Kidney tubule cell (primary cell): ENCODE measurements at regions not wholly inside any gene's neighbourhood (a gene's known extent, or its start where the extent isn't known, plus 50 kb on each side); places are given as distances from the start of the nearest gene placed in this dataset.
"Not testable (repeated sequence)": the region's sequence is repeated elsewhere in the genome, so short reads cannot be mapped to it uniquely, and the experiment has no call there.

ENCODE experiments used
- DNase-seq: peaks from one replicate; pipeline ENCODE4 v3.0.0-alpha.2; 2018; ENCODE audit warnings: low spot score

DNA sequence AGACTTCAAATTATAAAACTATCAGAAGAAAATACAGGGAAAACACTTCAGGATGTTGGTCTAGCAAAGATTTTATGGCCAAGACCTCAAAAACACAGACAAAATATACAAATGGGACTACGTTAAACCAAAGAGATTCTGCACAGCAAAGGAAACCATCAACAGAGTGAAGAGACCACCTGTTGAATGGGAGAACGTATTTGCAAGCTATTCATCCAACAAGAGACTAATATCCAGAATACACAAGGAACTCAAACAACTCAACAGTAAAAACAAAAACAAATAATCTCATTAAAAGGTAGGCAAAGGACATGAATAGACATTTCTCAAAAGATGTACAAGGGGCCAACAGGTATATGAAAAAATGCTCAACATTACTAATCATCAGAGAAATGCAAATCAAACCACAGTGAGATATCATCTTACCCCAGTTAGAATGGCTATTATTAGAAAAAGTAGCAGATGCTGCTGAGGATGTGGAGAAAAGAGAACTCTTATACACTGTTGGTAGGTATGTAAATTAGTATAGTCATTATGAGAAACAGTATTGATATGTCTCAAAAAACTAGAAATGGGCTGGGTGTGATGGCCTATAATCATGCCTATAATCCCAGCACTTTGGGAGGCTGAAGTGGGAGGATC is 112.6 kb downstream of the LRIG2 start:
- DNase-seq, result no peak

DNA sequence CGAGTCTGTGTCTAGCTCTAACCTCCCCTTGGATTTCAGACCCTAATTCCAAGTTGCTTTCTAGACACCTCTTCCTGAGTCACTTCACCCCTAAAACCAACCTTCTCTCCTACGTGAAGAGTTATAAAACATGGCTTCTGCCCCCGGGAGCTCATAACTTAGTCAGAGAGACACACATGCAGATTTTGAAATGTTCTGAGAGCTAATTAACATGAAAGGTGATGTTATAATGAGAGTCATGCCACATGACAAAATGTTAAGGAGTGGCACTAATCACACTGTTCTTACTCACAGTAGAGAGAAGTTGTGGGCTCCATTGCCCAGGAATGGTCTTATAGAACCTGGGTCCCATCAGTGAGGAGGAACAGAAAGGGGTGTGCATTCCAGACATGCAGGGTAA is 117.1 kb downstream of the LRIG2 start:
- DNase-seq, result no peak

GRCh38 chr1:113190930-113191329 is 117.9 kb downstream of the LRIG2 start:
- no peak for DNase-seq

GRCh38 chr1:113191579-113192076 is 118.6 kb downstream of the LRIG2 start:
- DNase-seq, result peak; percentile 68

DNA sequence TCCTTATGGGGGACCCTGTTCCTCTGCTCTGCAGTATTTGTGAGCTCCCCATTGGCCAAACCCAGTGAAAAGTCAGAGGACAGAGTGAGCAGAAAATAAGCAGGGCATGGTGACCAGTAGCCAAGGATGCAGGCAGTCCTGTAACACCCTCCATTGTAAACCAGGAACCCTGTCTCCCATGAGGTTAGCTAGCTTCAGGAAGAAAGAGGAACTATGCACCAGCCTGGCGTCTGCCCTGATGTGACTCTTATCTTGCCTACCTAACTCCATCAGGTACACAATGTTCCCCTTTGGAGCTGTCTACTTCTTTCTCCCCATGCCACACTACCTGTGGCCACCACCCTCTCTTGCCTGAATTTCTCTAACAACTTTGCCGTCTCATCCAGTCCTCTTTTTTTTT is 119.2 kb downstream of the LRIG2 start:
- DNase-seq, result no peak

DNA sequence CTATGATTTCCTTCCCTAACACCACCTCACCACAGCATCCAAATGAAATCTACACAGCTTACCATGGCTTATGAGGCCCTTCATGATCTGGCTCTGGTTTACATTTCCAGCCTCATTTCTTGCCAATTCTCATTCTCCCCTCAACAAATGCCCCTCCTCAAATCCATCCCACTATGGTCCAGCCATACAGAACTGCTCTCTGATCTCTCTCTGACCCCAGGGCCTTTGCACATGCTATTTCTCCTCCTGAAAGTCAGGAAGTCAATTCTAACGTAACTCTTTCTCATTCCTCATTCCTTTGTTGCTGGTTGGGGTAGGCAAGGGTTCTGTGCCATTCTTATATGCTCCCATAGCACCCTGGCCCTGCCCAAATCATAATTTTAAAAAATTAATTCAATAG is 120.0 kb downstream of the LRIG2 start:
- no peak for DNase-seq

DNA sequence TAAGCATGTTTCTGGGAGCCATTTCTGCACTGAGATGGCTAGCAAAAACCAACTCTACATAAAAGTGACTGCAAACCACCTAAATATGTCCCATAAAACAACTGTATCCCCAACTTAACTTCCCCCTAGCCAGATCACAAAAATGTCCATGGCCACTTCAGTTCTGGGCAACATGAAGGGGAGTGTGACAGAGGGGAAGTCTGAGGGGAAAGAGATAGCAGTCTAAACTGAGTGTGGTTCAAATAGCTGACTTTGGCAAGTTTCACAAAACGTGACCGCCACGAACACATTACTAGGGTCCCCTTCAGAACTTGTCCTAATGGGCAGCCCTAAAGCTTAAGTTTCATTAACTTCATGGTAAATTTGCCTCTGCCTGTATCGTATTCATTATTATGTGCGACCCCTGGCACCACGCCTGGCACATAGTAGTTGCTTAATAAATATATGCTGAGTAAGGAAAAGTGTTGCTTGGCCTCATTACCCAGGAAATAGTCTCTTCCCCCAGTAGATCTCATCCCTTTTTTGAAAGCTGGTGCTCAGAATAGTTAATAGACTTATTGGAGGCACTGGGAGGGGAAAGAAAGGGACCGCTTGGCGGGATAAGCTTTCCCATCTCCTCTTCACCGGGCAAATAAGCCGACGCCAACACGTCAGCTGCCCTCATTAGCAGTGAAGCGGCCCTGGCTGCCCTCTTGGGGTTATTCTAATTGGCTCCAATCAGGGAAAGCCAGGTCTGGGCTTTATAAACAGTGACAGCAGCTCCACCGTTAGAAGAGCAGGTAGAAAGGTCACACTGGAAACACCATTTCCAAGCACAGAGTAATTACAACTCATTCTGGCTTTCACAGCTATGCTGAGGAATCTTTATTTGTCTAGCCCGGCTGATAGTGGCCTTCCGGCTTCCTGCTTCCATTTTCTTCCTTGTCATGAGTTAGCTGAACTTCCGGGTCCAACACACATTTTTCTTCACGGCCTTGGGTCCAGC is 122.1 kb downstream of the LRIG2 start:
- no peak for DNase-seq

GRCh38 chr1:113197719-113198330 is 124.8 kb downstream of the LRIG2 start:
- no peak for DNase-seq

DNA sequence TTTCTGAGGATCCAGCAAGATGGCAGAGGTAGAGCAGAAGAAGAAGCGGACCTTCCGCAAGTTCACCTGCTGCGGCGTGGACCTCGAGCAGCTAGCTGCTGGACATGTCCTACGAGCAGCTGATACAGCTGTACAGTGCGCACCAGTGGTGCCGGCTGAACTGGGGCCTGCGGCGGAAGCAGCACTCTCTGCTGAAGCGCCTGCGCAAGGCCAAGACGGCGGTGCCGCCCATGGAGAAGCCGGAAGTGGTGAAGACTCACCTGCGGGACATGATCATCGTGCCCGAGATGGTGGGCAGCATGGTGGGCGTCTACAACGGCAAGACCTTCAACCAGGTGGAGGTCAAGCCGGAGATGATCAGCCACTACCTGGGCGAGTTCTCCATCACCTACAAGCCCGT is 125.8 kb downstream of the LRIG2 start:
- no peak for DNase-seq

- peak; percentile 29 for DNase-seq
Observed at GRCh38 chr1:113199760-113200455, 126.9 kb downstream of the LRIG2 start.

GRCh38 chr1:113201560-113201959 is 128.6 kb downstream of the LRIG2 start:
- no peak for DNase-seq

DNA sequence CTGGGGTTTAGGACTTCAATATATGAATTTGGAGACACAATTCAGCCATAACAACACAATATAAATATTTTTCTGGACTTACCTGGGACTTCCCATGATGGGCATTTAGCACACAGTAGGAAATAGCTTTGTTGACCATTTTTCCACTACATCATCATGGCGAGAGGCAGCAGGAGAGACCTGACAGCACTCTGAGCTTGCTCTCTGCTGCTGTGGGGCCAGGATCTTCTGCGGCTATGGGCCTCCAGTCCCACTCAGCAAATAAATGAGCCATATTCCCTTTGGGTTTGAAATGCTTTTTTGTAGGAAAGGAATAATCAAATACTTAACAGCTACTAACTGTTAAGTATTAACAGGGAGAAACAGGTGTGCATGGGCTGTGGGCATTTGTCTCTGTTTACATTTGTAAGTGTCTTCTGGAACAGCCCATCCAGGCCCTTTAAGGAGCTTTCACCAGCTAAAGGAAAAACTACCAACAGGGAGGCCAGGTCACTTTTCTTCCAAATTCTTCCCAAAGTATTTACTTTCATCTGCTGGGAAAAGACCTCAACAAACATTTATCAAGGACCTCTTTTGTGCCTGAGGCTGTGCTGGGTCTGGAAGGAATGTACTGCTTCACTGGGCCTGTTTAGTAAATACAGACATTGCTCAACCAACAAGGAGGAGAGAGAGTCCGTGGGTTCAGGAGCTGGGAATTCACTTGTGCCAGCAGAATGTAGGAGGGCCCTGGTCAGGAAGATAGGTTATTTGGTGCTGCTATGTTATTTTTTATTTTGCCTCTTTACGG is 133.2 kb downstream of the LRIG2 start:
- DNase-seq, result peak; percentile 47

DNA sequence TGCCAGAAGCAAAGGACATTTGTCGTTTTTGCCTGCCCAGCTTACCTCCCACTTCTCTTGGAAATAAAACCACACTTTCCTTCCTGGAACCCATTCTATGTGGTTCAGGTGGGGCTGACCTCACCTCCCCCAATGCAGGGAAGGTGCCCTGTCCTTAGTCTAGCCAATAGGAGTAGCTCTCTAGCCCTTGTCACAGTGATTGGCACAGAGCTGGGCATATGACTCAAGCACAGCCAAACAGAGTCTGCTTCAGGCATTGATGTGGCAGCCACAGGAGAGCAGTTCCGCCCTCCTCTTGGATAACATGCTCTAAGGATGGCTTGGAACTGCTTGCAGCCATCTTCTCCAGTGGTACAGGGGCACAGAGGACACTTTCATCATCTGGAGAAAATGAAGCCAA is 134.0 kb downstream of the LRIG2 start:
- peak; percentile 52 for DNase-seq

- no peak for DNase-seq
Observed at GRCh38 chr1:113207457-113207856, 134.5 kb downstream of the LRIG2 start.

DNA sequence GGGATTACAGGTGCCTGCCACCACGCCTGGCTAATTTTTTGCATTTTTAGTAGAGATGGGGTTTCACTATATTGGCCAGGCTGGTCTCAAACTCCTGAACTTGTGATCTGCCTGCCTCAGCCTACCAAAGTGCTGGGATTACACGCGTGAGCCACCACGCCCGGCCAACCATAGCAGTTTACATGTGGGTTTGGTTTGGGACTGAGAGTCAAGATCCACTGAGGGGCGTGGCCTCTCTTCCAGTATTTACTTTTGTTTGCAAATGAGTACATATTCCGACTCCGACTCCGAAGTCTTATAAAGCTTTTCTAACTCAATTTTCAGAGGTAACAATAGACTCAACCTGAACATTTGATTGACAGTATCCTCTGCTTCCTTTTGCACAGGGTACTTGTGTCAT is 135.4 kb downstream of the LRIG2 start:
- not testable (repeated sequence) for DNase-seq

DNA sequence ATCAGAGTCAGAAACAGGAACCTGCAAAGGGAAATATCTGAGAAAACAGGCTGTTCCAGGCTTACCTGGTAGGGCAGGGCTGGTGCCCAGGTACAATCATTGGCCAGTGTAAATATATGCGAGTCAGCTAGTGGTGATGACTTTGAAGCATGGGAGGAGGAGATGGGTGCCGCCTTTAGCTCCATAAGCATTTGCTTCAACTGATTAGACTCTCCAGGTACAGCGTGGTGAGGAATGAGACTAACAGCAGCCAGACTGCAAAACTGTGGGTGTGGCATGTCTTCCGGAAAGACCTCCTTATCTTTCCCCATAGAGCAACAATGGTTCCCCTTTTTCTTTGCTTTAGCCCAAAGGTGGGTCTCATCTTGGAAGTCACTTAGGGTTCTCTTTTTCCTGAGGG is 137.2 kb downstream of the LRIG2 start:
- no peak for DNase-seq

DNA sequence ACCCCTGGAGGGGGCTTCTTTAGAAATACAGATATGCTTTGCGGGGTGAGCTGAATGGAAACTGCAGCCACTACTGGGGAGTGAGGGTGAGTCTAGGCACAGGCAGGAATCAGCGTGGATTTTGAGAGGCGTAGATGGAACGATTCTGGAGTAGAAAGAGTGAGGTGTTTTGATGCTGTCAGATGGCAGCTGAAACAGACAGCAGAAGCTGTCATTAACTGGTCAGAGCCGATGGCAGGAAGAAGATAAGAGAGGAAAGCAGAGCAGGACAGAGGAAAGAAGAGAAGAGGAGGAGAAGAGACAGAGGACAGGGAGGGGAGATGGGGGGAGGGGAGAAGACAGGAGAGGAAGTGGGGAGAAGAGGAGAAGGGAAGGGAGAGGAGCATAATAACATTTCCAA is 138.5 kb downstream of the LRIG2 start:
- DNase-seq, result no peak

DNA sequence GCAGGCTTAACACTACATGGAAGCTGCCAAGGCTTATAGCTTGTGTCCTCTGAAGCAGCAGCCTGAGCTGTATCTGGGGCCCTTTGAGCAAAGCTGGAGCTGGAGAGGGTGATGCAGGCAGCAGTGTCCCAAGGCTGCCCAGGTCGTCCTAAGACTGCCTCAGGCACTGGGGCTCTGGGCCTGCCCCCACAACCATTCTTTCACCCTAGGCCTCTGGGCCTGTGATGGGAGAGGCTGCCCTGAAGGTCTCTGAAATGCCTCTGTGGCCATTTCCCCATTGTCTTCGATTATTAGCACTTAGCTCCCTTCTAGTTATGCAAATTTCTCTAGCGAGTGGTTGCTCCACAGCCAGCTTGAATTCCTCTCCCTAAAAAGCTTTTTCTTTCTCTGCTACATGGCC is 142.0 kb downstream of the LRIG2 start:
- no peak for DNase-seq

- no peak for DNase-seq
Observed at GRCh38 chr1:113216664-113217063, 143.7 kb downstream of the LRIG2 start.

GRCh38 chr1:113217447-113218208 is 144.6 kb downstream of the LRIG2 start:
- DNase-seq, result no peak

DNA sequence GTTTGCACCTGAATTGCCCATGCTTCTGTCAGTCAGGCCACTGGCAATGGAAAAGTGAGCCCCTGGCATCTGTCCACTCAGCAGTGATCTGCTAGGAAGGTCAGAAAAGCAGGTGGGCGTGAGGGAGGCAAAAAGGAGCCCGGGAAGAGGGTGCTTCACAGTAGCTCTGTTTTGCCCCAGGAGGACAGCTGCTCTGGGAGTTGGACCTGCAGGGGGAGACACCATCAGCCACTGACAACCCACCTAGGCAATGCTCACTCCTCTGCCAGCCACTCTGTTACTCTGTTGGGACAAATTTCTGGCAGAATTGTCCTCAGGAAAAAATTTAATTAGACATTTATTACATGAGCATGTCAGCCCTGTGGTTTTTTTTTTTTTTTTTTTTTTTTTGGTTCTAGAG is 146.4 kb downstream of the LRIG2 start:
- DNase-seq, result no peak
